B cell (primary cell): ENCODE measurements at regions not wholly inside any gene's neighbourhood (a gene's known extent, or its start where the extent isn't known, plus 50 kb on each side); places are given as distances from the start of the nearest gene placed in this dataset. TPM values are rescaled to one million over a fixed set of nuclear protein-coding genes. Genes with fewer than 3 reads are reported as not detected.
"Not testable (repeated sequence)": the region's sequence is repeated elsewhere in the genome, so short reads cannot be mapped to it uniquely, and the experiment has no call there.

ENCODE experiments used
- ATAC-seq: fragments of 200-7000 bp; cut with Tn5 transposase; one replicate; pipeline ENCODE4 v1.10.0; 2021; ENCODE audit warnings: low read depth, mild to moderate bottlenecking, moderate number of reproducible peaks, moderate library complexity
- CTCF ChIA-PET: fragments of 350-600 bp; sonication (Branson Sonifier 250); formaldehyde crosslinking; loops from one replicate; lab custom pipeline; 2021; ENCODE audit warnings: antibody characterized with exemption, inconsistent platforms; lab: Charles Lee
- POLR2A ChIA-PET: fragments of 350-600 bp; sonication (Branson Sonifier 250); formaldehyde crosslinking; loops from one replicate; lab custom pipeline; 2021; ENCODE audit warnings: antibody characterized with exemption; lab: Charles Lee
- DNase-seq: peaks from one replicate; pipeline ENCODE4 v3.0.0; 2013
- H2AFZ ChIP-seq: 2 replicates; pipeline ENCODE4 v1.6.1; 2012; ENCODE audit warnings: mild to moderate bottlenecking, low read depth, low read length; ENCODE audit not compliant: insufficient read depth, poor library complexity, severe bottlenecking
- H3K27ac ChIP-seq, 2 donors: 1 replicate in 1 of 2; 2 replicates in 1 of 2; pipeline ENCODE4 v1.5.1; 2012 to 2013; ENCODE audit warnings: low read length in 2 of 2, mild to moderate bottlenecking in 2 of 2, moderate library complexity in 1 of 2
- H3K27me3 ChIP-seq, 4 experiments: fragments of 200-600 bp in 1 of 4; sonication (generic) in 1 of 4; replicated peaks in 1 of 4; 1 replicate in 2 of 4; 2 replicates in 2 of 4; pipeline versions ENCODE4 v1.6.1 to v1.7.0; 2013 to 2016; ENCODE audit warnings: low read length in 3 of 4, mild to moderate bottlenecking in 2 of 4, mixed read lengths in 1 of 4, moderate library complexity in 1 of 4; ENCODE audit not compliant: insufficient read depth in 4 of 4, control insufficient read depth in 3 of 4; ENCODE audit errors: control extremely low read depth in 1 of 4
- H3K36me3 ChIP-seq, 2 experiments: replicated peaks in 1 of 2; 1 replicate in 1 of 2; 2 replicates in 1 of 2; pipeline versions ENCODE4 v1.6.1 to v1.7.1; 2013; ENCODE audit warnings: low read length in 1 of 2; ENCODE audit not compliant: insufficient read depth in 2 of 2, control insufficient read depth in 1 of 2; ENCODE audit errors: control extremely low read depth in 1 of 2, extremely low read depth in 1 of 2
- H3K4me1 ChIP-seq, 2 donors: fragments of 200-600 bp in 1 of 2; sonication (generic) in 1 of 2; 1 replicate in 1 of 2; 2 replicates in 1 of 2; pipeline versions ENCODE4 v1.5.1 to v1.6.1; 2013 to 2017; ENCODE audit warnings: low read length in 2 of 2; ENCODE audit not compliant: control insufficient read depth in 2 of 2, insufficient read depth in 2 of 2
- H3K4me2 ChIP-seq: replicated peaks from 2 replicates; pipeline ENCODE3; 2012; ENCODE audit warnings: mild to moderate bottlenecking, low read depth, low read length; ENCODE audit not compliant: poor library complexity, severe bottlenecking
- H3K4me3 ChIP-seq, 5 experiments: fragments of 200-600 bp in 1 of 5; sonication (generic) in 1 of 5; 1 replicate in 3 of 5; 2 replicates in 2 of 5; pipeline versions ENCODE4 v1.5.1 to v1.7.0; 2011 to 2016; ENCODE audit warnings: low read length in 4 of 5, mild to moderate bottlenecking in 4 of 5, low read depth in 2 of 5, control low read depth in 1 of 5, moderate library complexity in 1 of 5; ENCODE audit not compliant: insufficient read depth in 1 of 5; ENCODE audit errors: control extremely low read depth in 1 of 5, extremely low read depth in 1 of 5
- H3K79me2 ChIP-seq: fragments of 200-600 bp; sonication (generic); one replicate; pipeline ENCODE4 v1.6.0; 2016; ENCODE audit warnings: low read length; ENCODE audit not compliant: control insufficient read depth, insufficient read depth
- H3K9ac ChIP-seq: fragments of 200-600 bp; sonication (generic); 2 replicates; pipeline ENCODE4 v1.6.1; 2017; ENCODE audit warnings: mild to moderate bottlenecking, low read length, moderate library complexity
- H3K9me3 ChIP-seq, 3 donors: one replicate each; pipeline versions ENCODE4 v1.6.1 to v1.7.1; 2013; ENCODE audit warnings: low read length in 2 of 3; ENCODE audit not compliant: control insufficient read depth in 2 of 3, insufficient read depth in 1 of 3; ENCODE audit errors: control extremely low read depth in 1 of 3
- H4K20me1 ChIP-seq: 2 replicates; pipeline ENCODE4 v1.6.0; 2012; ENCODE audit warnings: mild to moderate bottlenecking, low read length; ENCODE audit not compliant: insufficient read depth, control insufficient read depth, poor library complexity, severe bottlenecking
- H3K27ac Mint-ChIP-seq: one replicate; pipeline ENCODE4 v1.8.0; 2021; ENCODE audit warnings: mixed read lengths
- H3K27me3 Mint-ChIP-seq: one replicate; pipeline ENCODE4 v1.8.0; 2021; ENCODE audit warnings: mixed read lengths
- H3K4me1 Mint-ChIP-seq: one replicate; pipeline ENCODE4 v1.8.0; 2021; ENCODE audit warnings: mixed read lengths
- H3K4me3 Mint-ChIP-seq: one replicate; pipeline ENCODE4 v1.8.0; 2021; ENCODE audit warnings: mixed read lengths
- H3K9me3 Mint-ChIP-seq: one replicate; pipeline ENCODE4 v1.8.0; 2022; ENCODE audit warnings: mixed read lengths; ENCODE audit not compliant: insufficient read depth
- WGBS: methylation state at CpG from one replicate; pipeline ENCODE4 v1.1.5; 2013; ENCODE audit warnings: missing lambda C conversion rate; ENCODE audit not compliant: insufficient coverage; 5-methylcytosine and 5-hydroxymethylcytosine counted together
- intact Hi-C: fragments of 100-400 bp; cut with micrococcal nuclease; formaldehyde crosslinking; loops from one replicate; pipeline ENCODE4 v1.10.0; 2022
- small RNA-seq: library from RNA; depleted of rRNA; stranded (forward); fragments of <200 nt; gene quantifications from one replicate; pipeline ENCODE3, GENCODE V24; 2012; ENCODE audit warnings: low replicate concordance, low read depth; ENCODE audit not compliant: insufficient read length

DNA sequence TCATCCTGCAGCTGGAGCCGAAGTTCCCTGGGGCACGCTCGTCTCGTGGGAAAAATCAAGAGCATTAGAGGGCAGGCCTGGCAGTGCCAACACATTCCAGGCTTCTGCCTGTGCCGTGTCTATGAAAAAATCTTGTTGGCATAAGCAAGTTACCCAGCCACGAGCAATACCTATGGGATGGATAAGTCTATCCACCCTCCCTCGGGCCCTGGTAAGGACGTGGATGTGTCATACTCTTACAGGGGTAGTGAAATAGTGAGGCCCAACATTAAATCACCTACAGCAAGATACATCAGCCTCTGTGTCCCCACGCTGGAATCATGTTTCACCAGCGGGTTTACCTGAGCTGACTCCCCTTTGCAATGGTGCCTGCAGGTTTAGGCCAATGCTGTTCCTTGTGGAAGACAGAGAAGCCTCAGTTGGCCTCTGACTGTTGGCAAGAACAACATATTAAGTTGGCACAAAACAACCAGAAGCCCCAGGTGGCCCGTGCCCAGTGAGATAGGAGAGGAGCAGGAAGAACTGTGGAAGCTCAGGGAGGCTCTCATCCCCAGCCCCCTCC is 51.1 kb upstream of the SULF2 start:
- H3K79me2 ChIP-seq, CTCF ChIA-PET, H3K4me1 Mint-ChIP-seq, H3K4me1 ChIP-seq, H3K27me3 Mint-ChIP-seq, H4K20me1 ChIP-seq, H3K4me3 Mint-ChIP-seq, POLR2A ChIA-PET, H3K27me3 ChIP-seq, H2AFZ ChIP-seq, H3K9me3 Mint-ChIP-seq, H3K4me2 ChIP-seq, H3K36me3 ChIP-seq, H3K27ac ChIP-seq, H3K27ac Mint-ChIP-seq, H3K4me3 ChIP-seq, DNase-seq, ATAC-seq, intact Hi-C loops, H3K9me3 ChIP-seq, H3K9ac ChIP-seq: not testable (repeated sequence)
- 100% methylated on average over 2 of the region's 11 CpGs for WGBS

Small RNAs in the stretch of these regions (small RNA-seq; reads per million reads assigned to genes)
- gene RNA5SP486 = not detected
- not detected for gene RNU7-144P
- gene RNU7-92P = not detected
